Brain microvascular endothelial cell (primary cell): ENCODE measurements at regions not wholly inside any gene's neighbourhood (a gene's known extent, or its start where the extent isn't known, plus 50 kb on each side); places are given as distances from the start of the nearest gene placed in this dataset.
A peak's percentile ranks its signal among the peaks of the same experiment; 100 is the strongest.

Experiments used
- DNase-seq: peaks from one replicate; pipeline ENCODE4 v3.0.0-alpha.2; 2020
- H3K27ac ChIP-seq: fragments of 250-450 bp; sonication (Bioruptor Pico); 2 replicates; pipeline ENCODE4 v1.5.1; 2020; ENCODE audit warnings: mild to moderate bottlenecking, moderate library complexity
- H3K27me3 ChIP-seq: fragments of 250-450 bp; sonication (Bioruptor Pico); replicated peaks from 2 replicates; pipeline ENCODE4 v1.5.1; 2020; ENCODE audit warnings: mild to moderate bottlenecking
- H3K36me3 ChIP-seq: fragments of 250-450 bp; sonication (Bioruptor Pico); replicated peaks from 2 replicates; pipeline ENCODE4 v1.5.1; 2020; ENCODE audit warnings: mild to moderate bottlenecking
- H3K4me3 ChIP-seq: 2 replicates; pipeline ENCODE4 v1.5.1; 2011; ENCODE audit warnings: low read depth, mild to moderate bottlenecking, control low read depth, low read length, moderate library complexity
- CTCF ChIP-seq: IDR thresholded peaks from 2 replicates; pipeline ENCODE4 v1.5.1; 2011; ENCODE audit warnings: low read depth, mild to moderate bottlenecking, moderate library complexity, low read length, control low read depth, inconsistent platforms; ENCODE audit errors: missing control alignments
- in situ Hi-C: cut with HindIII; loops from 2 replicates; pipeline ENCODE4 v1.10.0; 2017; ENCODE audit warnings: low sequenced_read_pairs, low pct_ligation_motif_present

- no peak overlapping the region for H3K4me3 ChIP-seq
- H3K27me3 ChIP-seq = no peaks in the 10 kb centered on the region
- DNase-seq = peak; percentile 73
- in situ Hi-C loops = no loop called here
- H3K27ac ChIP-seq = peak overlapping the region; percentile 47
- TF ChIP-seq CTCF = no peak
- no peaks in the 10 kb centered on the region for H3K36me3 ChIP-seq
These were observed 215.1 kb upstream of the TBX18 start for GRCh38 chr6:84979541-84979940.

- no peak for TF ChIP-seq CTCF
- Histone ChIP-seq H3K4me3 (no peak overlapping the region), H3K27ac (no peak overlapping the region), H3K27me3 (no peaks in the 10 kb centered on the region), H3K36me3 (no peaks in the 10 kb centered on the region)
- in situ Hi-C loops = no loop called here
- no peak for DNase-seq
These were observed 212.9 kb upstream of the TBX18 start for GRCh38 chr6:84977363-84977705.

- in situ Hi-C loops = no loop called here
- peak; percentile 47 for DNase-seq
- no peak overlapping the region for H3K27ac ChIP-seq
- no peak overlapping the region for H3K4me3 ChIP-seq
- no peak for TF ChIP-seq CTCF
- no peaks in the 10 kb centered on the region for H3K36me3 ChIP-seq
- H3K27me3 ChIP-seq = no peaks in the 10 kb centered on the region
These were observed 212.3 kb upstream of the TBX18 start for GRCh38 chr6:84976526-84977362.

- no peak for DNase-seq
- H3K36me3 ChIP-seq = no peaks in the 10 kb centered on the region
- H3K27ac ChIP-seq = no peak overlapping the region
- no peak for TF ChIP-seq CTCF
- H3K27me3 ChIP-seq = no peaks in the 10 kb centered on the region
- in situ Hi-C loops = no loop called here
- H3K4me3 ChIP-seq = no peak overlapping the region
These were observed 210.9 kb upstream of the TBX18 start for GRCh38 chr6:84975316-84975715.

GRCh38 chr6:84973606-84974005 is 209.2 kb upstream of the TBX18 start:
- no peak for DNase-seq
- TF ChIP-seq CTCF = no peak
- Histone ChIP-seq H3K36me3 (no peaks in the 10 kb centered on the region), H3K27me3 (no peaks in the 10 kb centered on the region), H3K27ac (no peak overlapping the region), H3K4me3 (no peak overlapping the region)
- in situ Hi-C loops = no loop called here

- in situ Hi-C loops = no loop called here
- no peak overlapping the region for H3K27ac ChIP-seq
- H3K4me3 ChIP-seq = no peak overlapping the region
- no peak for DNase-seq
- no peak for TF ChIP-seq CTCF
- H3K27me3 ChIP-seq = no peaks in the 10 kb centered on the region
- no peaks in the 10 kb centered on the region for H3K36me3 ChIP-seq
These were observed 203.6 kb upstream of the TBX18 start for GRCh38 chr6:84967965-84968364.
